PC-3 (cell line): ENCODE measurements at regions not wholly inside any gene's neighbourhood (a gene's known extent, or its start where the extent isn't known, plus 50 kb on each side); places are given as distances from the start of the nearest gene placed in this dataset.

Experiments
- CTCF ChIP-seq: fragments of 300-600 bp; sonication (generic); conservative IDR thresholded peaks from 2 replicates; pipeline ENCODE4 v1.5.1; 2017; ENCODE audit warnings: antibody characterized with exemption, low read depth, mild to moderate bottlenecking, low read length
- EZH2 ChIP-seq: fragments of 300-600 bp; sonication (generic); IDR thresholded peaks from one replicate; pipeline ENCODE4 v1.6.1; 2017; ENCODE audit warnings: antibody characterized with exemption, mild to moderate bottlenecking, low read length; ENCODE audit not compliant: unreplicated experiment
- EZH2phosphoT487 ChIP-seq: fragments of 300-600 bp; sonication (generic); IDR thresholded peaks from 2 replicates; pipeline ENCODE4 v1.6.1; 2018; ENCODE audit warnings: mild to moderate bottlenecking, antibody characterized with exemption, low read length, borderline replicate concordance

GRCh38 chr20:4095639-4096038 lies 53.0 kb upstream of the SMOX start:
- TF ChIP-seq CTCF (no peak), EZH2 (no peak), EZH2phosphoT487 (no peak)
